HL-60 (cell line): ENCODE measurements at regions not wholly inside any gene's neighbourhood (a gene's known extent, or its start where the extent isn't known, plus 50 kb on each side); places are given as distances from the start of the nearest gene placed in this dataset.

Experiments
- CTCF ChIP-seq: IDR thresholded peaks from one replicate; pipeline ENCODE4 v1.5.1; 2011; ENCODE audit warnings: low read length, control low read depth, inconsistent platforms; ENCODE audit not compliant: insufficient read depth
- GABPA ChIP-seq: IDR thresholded peaks from 2 replicates; pipeline ENCODE4 v1.6.1; 2012; ENCODE audit warnings: low read depth
- POLR2AphosphoS5 ChIP-seq: IDR thresholded peaks from 2 replicates; pipeline ENCODE4 v1.6.1; 2012; ENCODE audit warnings: low read depth
- REST ChIP-seq: IDR thresholded peaks from 2 replicates; pipeline ENCODE4 v1.6.1; 2012; ENCODE audit warnings: low read depth; ENCODE audit not compliant: insufficient replicate concordance

DNA sequence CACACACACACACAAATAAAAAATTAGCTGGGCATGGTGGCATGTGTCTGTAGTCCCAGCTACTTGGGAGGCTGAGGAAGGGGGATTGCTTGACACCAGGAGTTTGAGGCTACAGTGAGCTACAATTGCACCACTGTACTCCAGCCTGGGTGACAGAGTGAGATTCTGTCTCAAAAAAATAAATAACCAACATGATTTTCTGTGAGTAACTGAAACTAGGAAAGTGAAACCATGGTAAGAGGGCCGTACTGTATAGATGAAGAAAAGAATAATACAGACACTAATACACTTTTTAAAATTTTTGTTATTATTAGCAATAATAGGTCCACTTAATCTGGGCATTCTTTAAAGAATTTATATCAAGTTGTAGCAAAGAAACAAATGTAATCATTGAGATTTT, 170.9 kb downstream of the HGF start:
- TF ChIP-seq CTCF (no peak), POLR2AphosphoS5 (no peak), GABPA (no peak), REST (no peak)
